ENCODE measurements at regions not wholly inside any gene's neighbourhood (a gene's known extent, or its start where the extent isn't known, plus 50 kb on each side); places are given as distances from the start of the nearest gene placed in this dataset.

- no peak for DNase-seq (ENCODE audit: insufficient read length, low spot score)
- FAIRE-seq = no peak
- no peak for TF ChIP-seq CTCF (IDR thresholded peaks at IDR 0.05; ENCODE audit: insufficient read depth, missing control alignments)
Observed at GRCh38 chr18:75506913-75507312, 79.4 kb upstream of the SMIM21 start.

GRCh38 chr18:75504469-75504868, 77.0 kb upstream of the SMIM21 start:
- DNase-seq (ENCODE audit: insufficient read length, low spot score) (no peak), FAIRE-seq (no peak)
- TF ChIP-seq CTCF (IDR thresholded peaks at IDR 0.05; ENCODE audit: insufficient read depth, missing control alignments) = no peak

- DNase-seq (ENCODE audit: insufficient read length, low spot score) (no peak), FAIRE-seq (no peak)
- TF ChIP-seq CTCF (IDR thresholded peaks at IDR 0.05; ENCODE audit: insufficient read depth, missing control alignments) = no peak
Observed at GRCh38 chr18:75503615-75504014, 76.1 kb upstream of the SMIM21 start.

- DNase-seq (ENCODE audit: insufficient read length, low spot score) (no peak), FAIRE-seq (no peak)
- TF ChIP-seq CTCF (IDR thresholded peaks at IDR 0.05; ENCODE audit: insufficient read depth, missing control alignments) = no peak
Observed at GRCh38 chr18:75502286-75502685, 74.8 kb upstream of the SMIM21 start.

- DNase-seq (ENCODE audit: insufficient read length, low spot score) (no peak), FAIRE-seq (no peak)
- no peak for TF ChIP-seq CTCF (IDR thresholded peaks at IDR 0.05; ENCODE audit: insufficient read depth, missing control alignments)
Observed at GRCh38 chr18:75500545-75500944, 73.0 kb upstream of the SMIM21 start.

- FAIRE-seq (peak; percentile 95), DNase-seq (ENCODE audit: insufficient read length, low spot score) (no peak)
- no peak for TF ChIP-seq CTCF (IDR thresholded peaks at IDR 0.05; ENCODE audit: insufficient read depth, missing control alignments)
Observed at GRCh38 chr18:75497576-75498235, 70.2 kb upstream of the SMIM21 start.

GRCh38 chr18:75496151-75496550, 68.6 kb upstream of the SMIM21 start:
- no peak for TF ChIP-seq CTCF (IDR thresholded peaks at IDR 0.05; ENCODE audit: insufficient read depth, missing control alignments)
- DNase-seq (ENCODE audit: insufficient read length, low spot score) (no peak), FAIRE-seq (no peak)
